ENCODE measurements at regions not wholly inside any gene's neighbourhood (a gene's known extent, or its start where the extent isn't known, plus 50 kb on each side); places are given as distances from the start of the nearest gene placed in this dataset.

- Mint-ChIP-seq H3K4me3 (ENCODE audit: low read depth, unreplicated experiment) (no peak overlapping the region), H3K27ac (ENCODE audit: unreplicated experiment) (no peak overlapping the region)
These were observed 90.6 kb downstream of the ERMARD start for GRCh38 chr6:169841907-169842606.

GRCh38 chr6:169841251-169841650 is 89.8 kb downstream of the ERMARD start:
- Mint-ChIP-seq H3K4me3 (ENCODE audit: low read depth, unreplicated experiment) (no peak overlapping the region), H3K36me3 (ENCODE audit: insufficient read depth, unreplicated experiment) (no peaks in the 10 kb centered on the region), H3K27ac (ENCODE audit: unreplicated experiment) (no peak overlapping the region), H3K9me3 (ENCODE audit: low read depth, unreplicated experiment) (peaks cover 2% of the 10 kb centered on the region), H3K4me1 (ENCODE audit: low read depth, unreplicated experiment) (no peaks in the 10 kb centered on the region), H3K27me3 (ENCODE audit: unreplicated experiment) (peaks cover 25% of the 10 kb centered on the region)
- BruUV-seq (replicated peaks) = no TSS peak
- TF ChIP-seq CTCF (IDR thresholded peaks at IDR 0.05; ENCODE audit: unreplicated experiment) = no peak
- no peak for DNase-seq
- intact Hi-C loops (cut with micrococcal nuclease; ENCODE audit: unreplicated experiment) = no loop called here
- CTCF ChIA-PET = no interaction called here

More at GRCh38 chr6:169841907-169842606, 90.6 kb downstream of the ERMARD start:
- no peak for TF ChIP-seq CTCF (IDR thresholded peaks at IDR 0.05; ENCODE audit: unreplicated experiment)
- Mint-ChIP-seq H3K9me3 (ENCODE audit: low read depth, unreplicated experiment) (no peaks in the 10 kb centered on the region), H3K36me3 (ENCODE audit: insufficient read depth, unreplicated experiment) (no peaks in the 10 kb centered on the region), H3K27me3 (ENCODE audit: unreplicated experiment) (peaks cover 33% of the 10 kb centered on the region), H3K4me1 (ENCODE audit: low read depth, unreplicated experiment) (no peaks in the 10 kb centered on the region)
- CTCF ChIA-PET = no interaction called here
- no TSS peak for BruUV-seq (replicated peaks)
- DNase-seq = no peak
- intact Hi-C loops (cut with micrococcal nuclease; ENCODE audit: unreplicated experiment) = no loop called here

GRCh38 chr6:169839898-169840631 is 88.6 kb downstream of the ERMARD start:
- peaks cover 16% of the 10 kb centered on the region for H3K27me3 Mint-ChIP-seq (ENCODE audit: unreplicated experiment)
- CTCF ChIA-PET = no interaction called here
- TF ChIP-seq CTCF (IDR thresholded peaks at IDR 0.05; ENCODE audit: unreplicated experiment) = no peak
- DNase-seq = no peak
- no peak overlapping the region for H3K27ac Mint-ChIP-seq (ENCODE audit: unreplicated experiment)
- H3K36me3 Mint-ChIP-seq (ENCODE audit: insufficient read depth, unreplicated experiment) = no peaks in the 10 kb centered on the region
- no peaks in the 10 kb centered on the region for H3K4me1 Mint-ChIP-seq (ENCODE audit: low read depth, unreplicated experiment)
- intact Hi-C loops (cut with micrococcal nuclease; ENCODE audit: unreplicated experiment) = no loop called here
- H3K9me3 Mint-ChIP-seq (ENCODE audit: low read depth, unreplicated experiment) = peaks cover 2% of the 10 kb centered on the region
- no peak overlapping the region for H3K4me3 Mint-ChIP-seq (ENCODE audit: low read depth, unreplicated experiment)
- no TSS peak for BruUV-seq (replicated peaks)

- Mint-ChIP-seq H3K27ac (ENCODE audit: unreplicated experiment) (no peak overlapping the region), H3K4me1 (ENCODE audit: low read depth, unreplicated experiment) (no peaks in the 10 kb centered on the region), H3K9me3 (ENCODE audit: low read depth, unreplicated experiment) (peaks cover 2% of the 10 kb centered on the region), H3K4me3 (ENCODE audit: low read depth, unreplicated experiment) (no peak overlapping the region), H3K27me3 (ENCODE audit: unreplicated experiment) (peaks cover 10% of the 10 kb centered on the region), H3K36me3 (ENCODE audit: insufficient read depth, unreplicated experiment) (no peaks in the 10 kb centered on the region)
- TF ChIP-seq CTCF (IDR thresholded peaks at IDR 0.05; ENCODE audit: unreplicated experiment) = no peak
- DNase-seq = no peak
- BruUV-seq (replicated peaks) = no TSS peak
- intact Hi-C loops (cut with micrococcal nuclease; ENCODE audit: unreplicated experiment) = no loop called here
- CTCF ChIA-PET = no interaction called here
These were observed 88.1 kb downstream of the ERMARD start for GRCh38 chr6:169839493-169839892.
